ENCODE measurements at regions not wholly inside any gene's neighbourhood (a gene's known extent, or its start where the extent isn't known, plus 50 kb on each side); places are given as distances from the start of the nearest gene placed in this dataset.

DNA sequence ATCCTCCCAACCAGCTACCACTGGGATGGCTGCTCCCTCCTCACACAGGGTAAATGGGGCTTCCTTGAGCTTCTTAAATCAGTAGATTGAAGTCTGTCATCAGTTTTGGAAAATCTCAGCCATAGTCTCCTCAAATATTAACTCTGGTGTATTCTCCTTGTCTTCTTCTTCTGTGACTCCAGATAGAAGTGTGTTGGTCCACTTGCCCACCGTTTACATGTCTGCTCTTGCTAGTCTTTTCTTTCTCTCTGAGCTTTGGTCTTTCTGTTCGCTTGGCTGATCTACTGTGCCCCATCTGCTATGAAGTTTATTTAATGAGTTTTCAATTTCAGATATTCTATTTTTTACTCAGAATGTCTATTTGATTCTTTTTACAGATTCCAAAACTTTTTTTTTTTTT lies 281.7 kb upstream of the HDAC4 start:
- no peak for DNase-seq

DNA sequence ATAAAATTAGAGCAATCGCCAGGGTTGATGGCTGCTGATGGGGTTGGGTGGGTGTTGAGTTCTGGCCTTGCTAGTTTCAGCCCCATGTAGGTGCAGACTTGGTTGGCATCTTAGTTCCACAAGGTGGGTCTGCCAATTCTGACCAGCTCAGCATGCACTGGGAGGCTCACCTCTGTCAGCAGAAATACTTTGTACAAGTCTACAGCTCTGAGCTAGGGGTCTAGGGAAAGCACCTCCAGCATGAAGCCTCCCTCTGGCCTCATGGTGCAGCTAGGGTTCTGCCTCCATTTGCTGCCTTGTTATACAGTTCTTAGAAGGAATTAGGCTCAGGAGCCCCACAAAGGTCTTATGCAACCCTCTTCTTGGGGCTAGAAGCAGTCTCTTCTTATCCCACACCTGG lies 278.9 kb upstream of the HDAC4 start:
- DNase-seq = no peak

DNA sequence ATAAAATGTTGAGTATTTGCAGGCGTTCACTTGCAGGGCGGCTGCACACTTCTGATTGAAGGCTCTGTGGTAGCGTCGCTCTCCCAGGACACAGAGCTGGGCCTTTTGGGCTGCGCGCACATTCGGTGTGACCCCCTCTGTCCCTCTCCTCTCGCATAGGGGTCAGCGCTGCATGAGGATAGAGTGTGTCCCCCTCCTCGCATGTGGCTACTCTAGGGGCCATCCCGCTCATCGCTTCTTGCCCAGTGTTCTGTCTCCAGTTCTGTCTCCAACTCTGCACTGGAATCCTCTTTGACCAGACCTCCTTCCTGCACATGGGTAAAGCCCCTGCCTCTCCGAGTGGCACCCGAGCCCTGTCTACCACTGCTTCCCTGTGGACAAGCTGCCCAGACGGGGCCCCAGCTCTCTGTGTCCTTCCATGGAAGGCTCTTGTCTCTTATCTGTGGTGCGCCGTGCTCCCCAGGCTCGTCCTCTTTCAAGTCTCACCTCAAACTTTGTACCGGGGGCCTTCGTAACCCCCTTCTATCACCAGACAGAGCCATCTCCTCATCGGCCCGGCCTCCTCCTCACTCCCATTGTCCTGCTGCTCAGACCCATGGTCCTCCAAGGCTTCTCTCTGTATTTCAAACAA lies 278.0 kb upstream of the HDAC4 start:
- DNase-seq = no peak

DNA sequence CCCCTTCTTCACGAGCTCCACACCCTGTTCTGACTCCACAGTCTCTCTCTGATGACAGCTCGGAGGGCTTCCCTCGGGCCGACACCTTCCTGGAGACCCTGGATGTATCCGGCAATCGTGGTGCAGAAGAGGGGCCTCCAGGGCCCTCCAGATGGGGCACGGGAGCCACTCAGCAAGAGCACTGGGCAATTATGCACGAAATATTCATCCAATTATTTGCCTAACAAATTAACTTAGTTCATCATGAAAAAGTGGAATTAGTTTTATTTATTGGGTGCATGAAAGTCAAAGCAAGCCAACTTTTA lies 277.3 kb upstream of the HDAC4 start:
- DNase-seq = no peak

DNA sequence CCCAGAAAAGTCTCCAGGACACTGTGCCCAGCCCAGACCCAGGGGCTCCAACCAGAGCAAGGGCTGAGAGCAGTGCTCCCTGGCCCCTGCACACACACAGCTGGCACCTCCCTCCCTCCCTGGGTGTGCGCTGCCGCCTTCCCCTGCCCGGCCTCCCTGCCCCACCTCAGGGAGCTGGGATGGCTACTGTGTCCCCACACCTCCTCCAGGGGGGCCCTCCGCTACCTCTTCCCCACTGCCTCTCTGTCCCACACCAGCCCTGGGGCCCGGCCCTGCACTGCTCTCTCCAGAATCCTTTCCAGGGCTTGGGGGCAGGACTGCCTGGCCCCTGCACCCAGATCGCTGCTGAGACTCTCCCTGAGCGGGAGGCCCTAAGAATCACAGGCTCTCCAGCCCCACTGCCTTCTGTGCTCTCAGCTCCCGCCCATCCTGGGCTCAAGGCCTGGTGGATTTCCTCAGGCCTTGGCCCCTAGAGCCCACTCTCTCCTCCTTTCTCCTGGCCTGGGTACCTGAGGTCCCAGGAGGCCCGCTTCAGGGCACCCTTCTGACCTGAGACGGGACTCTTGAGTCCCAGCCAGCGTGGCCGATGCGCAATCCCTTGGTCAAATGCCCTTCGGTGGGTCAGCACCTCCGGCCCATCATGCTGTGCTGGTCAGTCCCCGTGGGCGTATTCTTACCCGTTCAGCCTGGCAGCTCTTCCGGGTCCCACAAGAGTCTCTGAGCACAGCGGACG lies 276.8 kb upstream of the HDAC4 start:
- DNase-seq = no peak

DNA sequence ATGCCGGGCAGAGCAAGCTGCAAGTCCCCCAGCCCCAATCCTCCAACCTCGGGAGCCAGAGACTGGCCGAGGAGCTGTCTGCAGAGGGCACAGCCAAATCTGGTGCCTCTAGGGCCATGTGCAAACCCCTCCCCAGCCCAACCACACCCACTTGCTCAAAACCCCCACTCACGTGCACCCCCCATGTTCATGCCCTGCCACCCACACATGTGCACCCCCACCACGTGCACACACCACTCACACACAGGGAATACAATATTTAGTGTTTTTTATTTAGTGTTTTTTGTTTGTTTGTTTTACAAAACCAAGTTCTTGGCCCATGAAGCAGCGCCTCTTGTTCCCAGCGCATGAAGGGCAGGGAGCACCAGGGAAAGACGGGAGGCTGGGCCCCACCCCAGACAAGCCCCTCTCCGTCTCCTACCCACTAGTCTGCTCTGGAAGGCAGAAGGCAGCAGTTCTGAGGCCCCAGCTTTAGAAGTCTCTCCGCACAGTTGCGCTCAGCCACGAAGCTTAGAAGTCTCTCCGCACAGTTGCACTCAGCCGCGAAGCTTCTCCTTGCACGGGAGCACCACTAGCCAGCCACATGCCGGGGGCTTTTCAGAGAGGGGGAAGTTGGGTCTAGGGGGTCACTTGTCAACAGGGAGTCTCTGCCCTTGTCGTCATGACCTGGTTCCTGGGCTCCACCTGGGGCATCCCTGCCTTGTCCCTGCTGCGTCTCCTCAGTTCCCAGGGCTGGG lies 276.1 kb upstream of the HDAC4 start:
- no peak for DNase-seq

DNA sequence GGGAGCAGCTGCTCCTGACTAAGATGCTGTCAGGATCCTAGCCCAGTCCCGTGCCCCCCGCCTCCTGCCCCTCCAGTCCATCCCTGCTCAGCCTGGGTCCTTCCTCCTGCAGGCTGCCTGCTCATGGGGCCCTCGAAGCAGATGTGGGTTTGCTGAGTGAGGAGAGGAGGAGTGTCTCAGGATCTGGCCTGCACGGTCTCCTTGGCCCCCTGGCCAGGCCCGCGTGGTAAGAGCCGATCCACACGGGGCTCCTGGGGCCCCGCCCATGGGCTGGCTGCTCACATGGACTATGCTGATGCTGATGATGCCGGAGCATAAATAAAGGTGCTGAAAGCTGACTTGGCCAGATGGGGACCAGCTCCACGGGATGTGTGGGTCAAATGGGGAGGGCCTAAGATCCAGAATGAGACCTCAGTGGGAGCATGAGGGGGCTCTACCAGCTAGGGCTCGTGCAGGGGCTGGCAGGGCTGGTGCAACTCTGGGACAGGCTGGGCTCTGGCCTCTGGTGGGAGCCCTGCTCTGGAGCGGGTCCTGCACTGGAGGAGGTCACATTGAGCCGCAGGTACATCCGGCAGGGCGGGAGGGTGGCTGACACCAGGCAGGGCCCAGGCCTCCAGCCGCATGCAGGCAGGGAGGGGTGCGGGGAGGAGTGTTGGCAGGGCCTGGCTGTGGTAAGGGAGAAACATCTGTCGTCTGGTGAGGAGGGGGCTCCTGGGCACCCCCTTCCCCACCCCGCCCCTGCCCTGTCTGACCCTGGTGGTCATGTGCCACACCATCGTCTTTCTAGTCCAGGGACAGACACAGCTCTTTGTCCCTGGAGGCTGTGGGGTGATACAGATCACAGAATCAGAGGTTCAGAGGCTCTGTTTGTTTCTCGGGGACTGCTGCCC lies 275.3 kb upstream of the HDAC4 start:
- DNase-seq = no peak

DNA sequence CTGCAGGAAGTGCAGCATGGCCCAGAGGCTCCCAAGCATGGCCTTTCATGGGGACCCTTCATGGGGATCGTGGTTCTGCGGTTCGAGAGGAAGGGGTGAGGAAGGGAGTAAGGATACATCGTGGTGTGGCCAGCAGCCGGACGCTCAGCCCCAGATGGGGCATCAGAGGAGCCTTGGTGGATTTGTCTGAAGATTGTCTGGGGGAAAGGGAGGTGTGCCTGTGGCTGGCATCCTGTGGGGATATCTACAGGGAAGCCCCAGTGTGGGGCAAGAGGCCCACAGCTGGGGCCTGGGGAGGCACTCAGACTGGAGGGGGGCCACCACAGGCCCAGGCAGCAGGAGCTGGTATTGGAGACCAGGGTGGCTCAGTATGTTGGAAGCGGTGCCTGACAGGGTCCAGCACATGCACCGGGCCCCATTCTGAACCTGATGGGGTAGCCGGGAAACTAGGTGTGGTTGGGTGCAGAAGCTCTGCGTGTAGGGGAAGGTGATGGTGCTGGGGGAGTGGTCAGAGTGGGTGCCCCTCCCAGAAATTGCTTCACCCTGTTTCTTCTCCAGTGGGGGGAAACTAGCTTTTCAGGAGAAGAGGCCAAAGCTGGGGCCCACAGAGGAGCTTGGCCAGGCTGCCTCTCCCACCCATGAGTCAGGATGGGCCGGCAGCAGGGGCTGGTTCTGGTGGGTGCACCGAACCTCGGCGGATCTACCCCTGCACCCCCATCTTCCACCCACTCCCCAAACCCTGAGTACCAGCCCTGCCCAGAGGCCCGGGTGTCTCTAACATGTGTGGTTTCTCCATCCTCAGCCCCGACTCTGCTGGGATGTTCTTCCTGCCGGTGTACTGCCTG lies 274.4 kb upstream of the HDAC4 start:
- DNase-seq = no peak

DNA sequence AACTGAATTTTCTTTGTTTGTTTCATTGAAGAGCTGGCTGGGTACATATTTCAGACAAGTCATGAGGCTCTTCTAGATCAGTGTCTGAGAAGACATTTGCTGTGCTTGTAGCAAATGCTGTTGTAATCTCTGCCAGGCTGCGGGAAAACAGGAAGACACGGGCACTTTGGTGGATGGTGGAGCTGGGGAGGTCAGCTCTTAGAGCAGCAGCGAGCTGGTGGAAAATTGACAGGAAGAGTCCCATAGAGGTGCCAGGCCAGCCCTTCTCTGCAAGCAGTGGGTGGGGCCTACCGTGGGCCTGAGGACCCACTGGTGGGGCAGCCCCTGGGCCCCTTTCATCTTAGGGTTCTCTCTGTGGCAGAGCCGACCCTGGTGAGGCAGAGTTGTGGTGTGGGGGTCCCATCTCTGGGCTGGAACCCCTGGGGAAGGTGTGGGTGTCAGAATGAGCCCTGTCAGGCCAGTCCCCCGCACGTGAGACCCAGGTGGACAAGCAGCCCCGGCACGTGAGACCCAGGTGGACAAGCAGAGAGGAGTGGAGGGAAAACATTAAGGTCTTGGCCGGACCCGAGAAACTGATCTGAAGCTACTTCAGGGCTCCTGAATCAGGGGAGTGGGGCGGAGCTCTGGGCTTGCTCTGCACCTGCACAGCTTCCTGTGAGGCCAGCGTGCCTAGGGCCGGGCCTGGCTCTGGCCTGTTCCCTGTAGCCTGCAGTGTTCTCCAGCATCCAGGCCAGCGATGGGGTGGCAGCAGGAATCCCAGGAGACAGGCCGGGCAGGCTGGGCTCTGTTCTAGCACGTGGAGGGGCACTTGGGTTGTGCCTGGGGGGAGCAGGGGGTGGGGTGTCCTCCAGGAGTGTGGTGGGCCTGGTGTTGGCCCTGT lies 273.5 kb upstream of the HDAC4 start:
- DNase-seq = no peak

DNA sequence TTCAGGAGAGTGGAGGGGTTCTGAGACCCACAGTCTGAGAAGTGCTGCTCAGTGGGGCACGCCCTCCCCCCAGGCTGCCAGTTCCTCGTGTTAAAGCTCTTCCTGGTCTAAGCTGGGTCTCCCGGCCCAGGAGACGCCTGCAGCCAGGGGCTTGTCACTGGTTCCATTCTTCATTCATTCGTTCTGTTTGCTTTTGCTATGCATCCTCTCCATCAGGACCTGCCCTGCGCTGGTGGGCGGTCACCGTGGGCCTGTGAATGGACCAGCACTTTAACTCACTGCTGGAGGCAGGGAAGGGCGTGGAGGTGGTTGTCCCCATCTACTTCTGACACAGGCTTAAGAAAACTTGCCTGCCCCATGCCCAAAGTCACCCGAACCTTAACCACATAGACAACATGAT lies 272.8 kb upstream of the HDAC4 start:
- DNase-seq = no peak

DNA sequence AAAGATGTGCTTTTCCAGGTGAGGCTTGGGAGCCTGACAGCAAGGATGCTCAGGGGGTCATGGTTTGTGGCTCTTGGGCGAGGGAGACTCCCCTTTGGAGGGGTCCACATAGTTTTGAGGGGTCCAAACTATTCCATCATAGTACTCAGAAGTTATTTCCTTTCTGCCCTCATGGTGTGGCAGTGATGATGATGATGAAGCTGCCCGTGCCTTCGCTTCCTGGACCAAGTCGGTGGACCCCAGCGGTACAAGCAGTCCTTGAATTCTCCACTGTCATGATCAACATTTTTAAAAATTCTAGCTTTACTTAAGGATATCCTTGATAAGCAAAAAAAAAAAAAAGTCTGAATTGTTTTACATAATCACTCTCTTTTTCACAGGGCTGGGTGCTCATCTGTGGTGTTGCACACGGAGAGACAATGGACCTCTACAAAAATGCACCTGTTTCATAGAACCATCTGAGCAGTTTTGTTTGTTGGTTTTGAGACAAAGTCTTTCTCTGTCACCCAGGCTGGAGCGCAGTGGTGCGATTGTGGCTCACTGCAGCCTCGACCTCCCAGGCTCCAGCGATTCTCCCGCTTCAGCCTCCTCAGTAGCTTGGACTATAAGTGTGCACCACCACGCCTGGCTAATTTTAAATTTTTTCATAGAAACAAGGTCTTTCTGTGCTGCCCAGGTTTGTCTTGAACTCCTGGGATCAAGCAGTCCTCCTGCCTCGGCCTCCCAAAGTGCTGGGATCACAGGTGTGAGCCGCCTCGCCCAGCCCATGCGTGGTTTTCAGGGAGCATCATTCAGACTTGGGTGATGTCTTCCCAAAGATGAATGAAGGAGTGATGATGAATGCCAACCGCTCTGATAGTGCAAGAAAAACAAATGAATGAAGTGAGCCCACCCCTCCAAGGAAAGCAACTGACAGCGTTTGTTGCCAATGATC lies 271.4 kb upstream of the HDAC4 start:
- peak in 1 of 2 donors; percentile 4 for DNase-seq

DNA sequence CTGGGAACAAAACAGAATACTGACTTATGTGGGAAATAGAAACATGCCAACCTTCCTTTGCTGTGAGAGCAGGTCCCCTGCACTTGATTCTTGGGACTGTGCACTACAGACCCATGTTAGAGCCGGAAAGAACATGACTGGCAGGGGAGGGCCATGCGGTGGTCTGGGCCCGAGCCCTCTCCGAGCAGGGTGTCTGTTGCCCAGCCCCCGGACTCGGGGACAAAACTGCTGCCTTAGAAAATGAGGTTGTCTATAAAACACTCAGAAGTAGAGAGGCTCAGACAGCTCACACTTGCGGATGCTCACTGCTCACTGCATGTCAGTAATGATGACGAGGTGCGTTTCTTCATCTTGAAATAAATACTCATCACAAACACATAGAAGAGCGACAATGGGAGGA lies 270.7 kb upstream of the HDAC4 start:
- no peak for DNase-seq

DNA sequence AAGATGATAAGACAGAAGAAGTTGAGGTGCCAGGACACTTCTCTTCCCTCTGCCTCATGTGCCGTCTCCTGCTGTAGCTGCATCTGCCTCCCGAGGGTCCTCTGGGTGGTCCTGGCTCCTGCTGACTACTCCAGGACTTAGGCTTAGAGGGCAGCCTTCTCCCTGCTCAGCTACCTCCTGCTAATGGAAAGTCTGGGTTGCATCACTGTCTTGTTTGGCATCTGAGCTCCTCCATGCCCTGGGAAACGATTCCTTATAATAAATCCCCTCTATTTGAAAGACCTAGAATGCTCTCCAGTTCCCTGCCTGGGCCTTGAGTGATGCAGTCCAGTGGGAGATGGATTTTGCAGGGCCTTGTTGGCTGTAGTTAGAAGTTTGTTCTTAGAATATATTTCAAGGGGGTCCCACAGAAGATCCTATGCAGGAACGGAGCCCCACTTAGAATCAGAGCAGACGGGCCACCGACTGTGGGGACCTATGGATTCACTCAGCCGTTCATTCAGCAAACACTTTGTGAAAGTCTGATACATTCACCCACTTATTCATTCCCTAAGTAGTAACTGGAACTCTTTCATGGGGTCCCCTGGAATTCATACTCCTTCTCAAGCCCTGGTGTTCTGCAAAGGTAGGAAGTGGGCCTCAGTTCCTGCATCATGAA lies 269.8 kb upstream of the HDAC4 start:
- DNase-seq = no peak

DNA sequence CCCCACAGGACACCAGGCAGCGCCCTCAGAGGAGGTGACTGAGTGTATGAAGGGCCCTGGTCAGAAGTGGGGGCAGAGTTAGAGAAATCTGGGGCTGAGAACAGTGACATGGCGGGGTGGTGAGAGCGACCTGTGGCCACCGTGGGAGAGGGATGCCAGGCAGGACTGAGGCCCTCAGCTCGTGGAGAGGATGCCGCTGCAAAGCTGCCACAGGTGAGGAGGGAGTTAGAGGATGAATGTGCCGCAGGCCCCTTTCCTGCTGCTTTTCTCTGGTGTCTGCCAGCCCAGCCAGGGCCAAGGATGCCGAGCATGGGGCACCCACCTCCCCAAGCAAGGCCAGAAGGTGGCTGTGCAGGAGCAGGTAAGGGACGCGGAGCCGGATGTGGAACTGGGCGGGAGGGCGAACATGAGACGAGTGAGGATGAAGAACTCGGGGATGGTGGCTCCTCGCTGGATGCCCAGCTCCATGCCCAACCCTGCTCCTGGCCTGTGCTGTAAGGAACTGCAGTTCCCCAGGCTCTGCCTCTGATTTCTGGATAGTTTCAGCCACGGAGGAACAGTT lies 269.2 kb upstream of the HDAC4 start:
- DNase-seq = no peak

DNA sequence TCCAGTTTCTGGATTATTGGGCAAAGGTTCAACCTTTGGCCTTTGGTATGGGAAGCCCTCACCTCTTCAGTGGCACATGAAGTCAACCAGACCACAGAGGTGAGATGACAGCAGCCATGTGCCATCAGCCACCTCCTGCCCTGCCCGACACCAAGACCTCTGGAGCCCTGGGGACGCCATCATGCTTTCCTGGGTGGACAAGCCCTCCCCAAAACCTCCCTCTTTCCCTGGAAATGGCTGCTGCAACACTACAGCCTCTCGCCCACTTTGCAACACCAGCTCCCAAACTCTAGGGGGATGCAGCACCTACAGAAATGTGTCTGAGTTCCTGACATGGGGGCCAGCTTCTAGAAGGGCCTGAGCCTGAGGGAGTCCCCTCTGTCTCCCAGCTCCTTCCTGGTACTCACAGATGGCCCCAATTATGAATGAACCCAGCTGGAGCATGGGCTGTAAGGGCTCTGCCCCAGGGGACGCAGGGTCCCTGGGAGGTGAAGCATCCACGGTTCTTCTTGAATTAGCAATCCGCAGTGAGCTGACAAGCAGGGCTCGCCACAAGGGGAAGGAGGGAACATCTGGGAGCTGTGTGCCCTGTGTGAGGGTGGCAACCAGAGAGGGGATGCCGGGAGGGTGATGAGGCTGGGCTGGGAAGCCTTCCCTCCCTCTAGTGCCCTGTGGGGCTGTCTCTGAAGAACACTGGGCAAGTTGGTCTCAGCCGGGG lies 268.5 kb upstream of the HDAC4 start:
- DNase-seq = no peak

DNA sequence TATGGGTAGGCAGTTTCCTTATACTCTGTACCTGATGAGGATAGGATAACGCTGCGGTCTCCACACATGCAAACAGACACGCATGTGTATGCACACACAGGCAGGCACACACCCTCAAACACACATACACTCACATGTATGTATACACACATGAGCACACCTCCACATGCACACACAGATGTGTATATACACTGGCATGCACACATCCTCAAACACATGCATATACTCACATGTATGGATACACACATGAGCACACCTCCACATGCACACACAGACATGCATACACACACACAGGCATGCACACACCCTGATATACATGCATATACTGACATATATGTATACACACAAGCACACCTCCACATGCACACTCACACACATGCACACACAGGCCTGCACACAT lies 267.8 kb upstream of the HDAC4 start:
- no peak for DNase-seq

DNA sequence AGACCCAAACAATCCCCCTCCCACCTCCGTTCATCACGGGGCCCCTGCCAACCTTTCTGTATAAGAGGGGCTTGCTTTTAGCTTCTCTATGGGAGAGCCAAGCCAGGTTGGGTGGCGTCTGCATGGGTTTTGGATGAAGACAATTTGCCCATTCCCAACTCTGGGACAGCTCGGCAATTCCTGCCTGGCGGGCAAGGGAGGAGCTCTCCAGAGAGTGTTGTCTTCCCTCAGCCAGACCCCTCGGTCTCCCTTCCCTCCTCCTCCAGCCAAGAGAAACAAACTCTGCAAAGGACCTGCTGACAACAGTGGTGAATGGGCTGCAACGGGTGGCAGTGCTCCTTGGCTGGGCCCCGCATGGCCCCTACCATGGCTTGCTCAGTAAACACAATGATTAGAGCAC lies 267.2 kb upstream of the HDAC4 start:
- DNase-seq = no peak

DNA sequence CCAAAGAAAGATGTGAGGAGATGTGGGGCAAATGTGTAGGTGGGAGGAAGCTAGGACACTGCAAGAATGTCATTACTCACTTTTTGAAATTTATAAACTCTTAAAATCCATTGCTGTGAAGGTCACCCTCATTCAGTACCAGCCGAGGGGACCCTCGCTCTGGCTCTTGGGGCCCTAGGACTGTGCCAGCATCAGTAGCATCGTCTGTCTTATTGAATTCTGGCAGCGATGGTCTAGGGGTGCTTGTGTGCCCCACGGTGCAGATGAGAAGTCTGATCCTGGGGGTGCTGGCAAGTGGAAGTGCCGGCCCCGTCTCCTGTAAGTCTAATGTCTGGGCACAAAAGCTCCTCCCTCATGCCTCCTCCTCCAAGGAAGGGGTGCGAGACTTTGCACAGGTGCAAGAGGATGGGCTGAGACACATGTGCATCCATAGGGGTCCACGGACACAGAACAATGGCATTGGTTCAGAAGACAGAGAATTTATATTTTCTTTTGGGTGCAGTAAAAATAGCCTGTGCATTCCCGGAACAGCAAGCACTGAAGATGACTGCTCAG lies 266.7 kb upstream of the HDAC4 start:
- DNase-seq = no peak
